Chondrocyte (in vitro differentiated cells): ENCODE measurements at regions not wholly inside any gene's neighbourhood (a gene's known extent, or its start where the extent isn't known, plus 50 kb on each side); places are given as distances from the start of the nearest gene placed in this dataset.

Source experiments
- DNase-seq: peaks from one replicate; pipeline ENCODE4 v3.0.0; 2021; ENCODE audit warnings: mixed read lengths, low spot score
- H3K27ac Mint-ChIP-seq: one replicate; pipeline ENCODE4 v1.8.0; 2021; ENCODE audit warnings: mild to moderate bottlenecking, moderate library complexity, mixed read lengths; ENCODE audit not compliant: unreplicated experiment
- H3K27me3 Mint-ChIP-seq: 2 replicates; pipeline ENCODE4 v1.8.0; 2021; ENCODE audit warnings: low read depth, mixed read lengths
- H3K36me3 Mint-ChIP-seq: 2 replicates; pipeline ENCODE4 v1.8.0; 2021; ENCODE audit warnings: low read depth, mixed read lengths
- H3K4me1 Mint-ChIP-seq: 2 replicates; pipeline ENCODE4 v1.8.0; 2021; ENCODE audit warnings: low read depth, mild to moderate bottlenecking, mixed read lengths
- H3K4me3 Mint-ChIP-seq: one replicate; pipeline ENCODE4 v1.8.0; 2021; ENCODE audit warnings: mild to moderate bottlenecking, moderate library complexity, mixed read lengths; ENCODE audit not compliant: unreplicated experiment
- H3K9me3 Mint-ChIP-seq: 2 replicates; pipeline ENCODE4 v1.8.0; 2021; ENCODE audit warnings: low read depth, mixed read lengths
- CTCF ChIP-seq: fragments of 200-600 bp; sonication (generic); IDR thresholded peaks from 2 replicates; pipeline ENCODE4 v1.5.0; 2021; ENCODE audit warnings: antibody characterized with exemption, mild to moderate bottlenecking, moderate library complexity

DNA sequence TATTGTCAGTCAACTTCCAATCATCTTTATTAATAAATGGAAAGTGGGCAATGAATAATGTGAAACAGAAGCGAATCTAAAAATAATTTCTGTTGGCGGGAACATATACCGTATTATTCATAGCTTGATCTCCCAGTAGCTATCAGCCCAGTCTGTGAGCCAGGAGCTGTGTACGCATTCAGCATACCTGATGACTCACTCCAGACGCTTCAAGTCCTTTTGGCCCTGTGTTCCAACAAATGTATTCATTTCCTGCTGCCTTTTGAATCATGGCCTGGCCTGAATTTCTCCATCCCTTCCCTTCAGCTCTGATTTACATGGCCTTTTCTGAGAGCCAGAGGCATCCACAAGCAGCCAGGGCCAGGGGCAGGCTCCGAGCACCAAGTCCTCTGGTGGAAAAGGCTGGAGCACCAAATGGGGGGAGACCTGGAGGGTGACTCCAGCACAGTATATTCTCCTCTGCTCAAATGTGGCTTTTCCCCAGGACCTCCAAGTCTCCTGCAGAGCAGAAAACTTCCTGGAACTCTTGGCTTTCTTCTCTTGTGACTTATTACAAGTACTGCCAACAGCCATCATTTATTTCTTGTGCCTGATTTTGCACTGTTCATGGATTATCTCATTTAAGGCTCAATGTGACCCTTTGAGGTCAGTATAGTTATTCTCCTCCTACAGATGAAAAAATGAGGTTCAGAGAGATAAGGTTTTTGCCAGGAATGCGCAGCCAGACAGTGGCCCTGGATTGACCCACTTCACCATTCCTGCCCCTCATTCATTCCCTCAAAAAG, 108.7 kb downstream of the EN1 start:
- H3K27me3 Mint-ChIP-seq: peaks cover 4% of the 10 kb centered on the region
- no peaks in the 10 kb centered on the region for H3K36me3 Mint-ChIP-seq
- H3K4me1 Mint-ChIP-seq: peaks cover 16% of the 10 kb centered on the region
- TF ChIP-seq CTCF: no peak
- peaks cover 6% of the 10 kb centered on the region for H3K9me3 Mint-ChIP-seq
- no peak for DNase-seq
- H3K4me3 Mint-ChIP-seq: no peak overlapping the region
- H3K27ac Mint-ChIP-seq: peak overlapping the region; percentile 75

DNA sequence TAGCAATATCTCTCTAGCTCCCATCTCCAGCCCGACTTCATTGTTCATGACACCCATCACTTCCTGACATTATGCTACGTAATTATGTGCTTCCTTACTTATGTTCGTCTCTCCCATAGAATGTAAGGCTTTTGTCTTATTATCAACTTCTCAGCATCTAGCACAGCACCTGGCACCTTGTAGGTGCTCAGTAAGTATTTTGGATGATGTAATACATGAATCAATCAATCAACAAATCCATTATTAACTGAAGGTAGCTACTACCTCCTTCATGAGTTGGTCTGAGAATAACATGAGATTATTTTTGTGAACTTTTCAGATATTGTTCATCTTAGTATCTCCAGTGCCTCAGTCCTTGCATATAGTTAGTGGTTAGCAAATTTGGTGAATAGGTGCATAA, 109.3 kb downstream of the EN1 start:
- TF ChIP-seq CTCF: no peak
- DNase-seq: no peak
- Mint-ChIP-seq H3K4me1 (peaks cover 16% of the 10 kb centered on the region), H3K36me3 (no peaks in the 10 kb centered on the region), H3K27ac (no peak overlapping the region), H3K9me3 (peaks cover 6% of the 10 kb centered on the region), H3K4me3 (no peak overlapping the region), H3K27me3 (peaks cover 4% of the 10 kb centered on the region)

DNA sequence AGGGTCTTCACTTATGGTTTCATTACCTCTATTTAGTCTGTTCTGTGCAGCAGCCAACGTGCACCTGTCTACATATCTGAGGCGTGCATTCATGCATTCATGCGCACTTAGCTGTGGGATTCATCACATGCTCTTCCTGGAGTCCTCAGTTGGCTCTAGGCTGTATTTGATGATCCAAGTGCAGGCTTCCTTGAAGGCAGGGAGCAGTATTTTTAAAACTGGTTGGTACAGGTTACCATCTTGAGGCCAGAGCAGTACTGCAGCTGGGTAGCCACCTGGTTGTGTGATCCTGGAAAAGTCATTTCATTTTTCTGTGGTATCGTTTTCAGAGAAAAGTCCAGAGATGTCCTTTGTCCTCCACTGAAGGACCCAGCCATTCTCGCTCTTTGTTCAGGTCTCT, 109.8 kb downstream of the EN1 start:
- H3K9me3 Mint-ChIP-seq: peaks cover 4% of the 10 kb centered on the region

DNA sequence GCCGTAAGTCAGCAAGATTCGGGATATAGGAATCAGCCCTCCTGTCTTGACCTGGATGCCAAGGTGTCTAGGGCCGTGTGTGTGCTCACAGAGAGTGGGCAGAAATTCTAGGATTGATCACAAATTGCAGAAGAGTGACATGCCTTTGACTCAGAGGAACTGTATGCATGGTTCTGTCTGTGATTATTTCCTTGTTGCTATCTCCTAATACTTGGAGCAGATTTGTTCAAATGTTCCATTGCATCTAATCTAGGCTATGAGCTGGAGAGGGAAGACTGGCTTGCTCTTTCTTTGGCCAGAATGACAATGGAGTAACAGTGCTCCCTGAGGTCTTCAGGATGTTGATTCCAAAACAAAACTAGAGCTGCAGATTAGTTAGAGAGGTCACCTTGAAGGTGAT, 115.0 kb downstream of the EN1 start:
- Mint-ChIP-seq H3K27me3 (peaks cover 8% of the 10 kb centered on the region), H3K4me1 (no peaks in the 10 kb centered on the region), H3K27ac (no peak overlapping the region), H3K36me3 (no peaks in the 10 kb centered on the region), H3K4me3 (no peak overlapping the region), H3K9me3 (peaks cover 13% of the 10 kb centered on the region)
- no peak for TF ChIP-seq CTCF
- DNase-seq: no peak

More for the DNA sequence above, 109.8 kb downstream of the EN1 start:
- no peak for TF ChIP-seq CTCF
- H3K4me3 Mint-ChIP-seq: no peak overlapping the region
- H3K27ac Mint-ChIP-seq: no peak overlapping the region
- H3K36me3 Mint-ChIP-seq: no peaks in the 10 kb centered on the region
- H3K27me3 Mint-ChIP-seq: peaks cover 4% of the 10 kb centered on the region
- peaks cover 16% of the 10 kb centered on the region for H3K4me1 Mint-ChIP-seq
- DNase-seq: no peak

GRCh38 chr2:118731413-118731812, 116.0 kb downstream of the EN1 start:
- H3K4me1 Mint-ChIP-seq: no peaks in the 10 kb centered on the region
- peaks cover 19% of the 10 kb centered on the region for H3K9me3 Mint-ChIP-seq
- peaks cover 8% of the 10 kb centered on the region for H3K27me3 Mint-ChIP-seq
- no peak overlapping the region for H3K4me3 Mint-ChIP-seq
- DNase-seq: no peak
- peaks cover 2% of the 10 kb centered on the region for H3K36me3 Mint-ChIP-seq
- H3K27ac Mint-ChIP-seq: no peak overlapping the region
- no peak for TF ChIP-seq CTCF
